NCI-H2227 (cell line): ENCODE measurements at regions not wholly inside any gene's neighbourhood (a gene's known extent, or its start where the extent isn't known, plus 50 kb on each side); places are given as distances from the start of the nearest gene placed in this dataset.

ENCODE experiments used
- DNase-seq: peaks from one replicate; lab custom pipeline; 2025; ENCODE audit not compliant: unreplicated experiment; lab: John Stamatoyannopoulos, UW

DNA sequence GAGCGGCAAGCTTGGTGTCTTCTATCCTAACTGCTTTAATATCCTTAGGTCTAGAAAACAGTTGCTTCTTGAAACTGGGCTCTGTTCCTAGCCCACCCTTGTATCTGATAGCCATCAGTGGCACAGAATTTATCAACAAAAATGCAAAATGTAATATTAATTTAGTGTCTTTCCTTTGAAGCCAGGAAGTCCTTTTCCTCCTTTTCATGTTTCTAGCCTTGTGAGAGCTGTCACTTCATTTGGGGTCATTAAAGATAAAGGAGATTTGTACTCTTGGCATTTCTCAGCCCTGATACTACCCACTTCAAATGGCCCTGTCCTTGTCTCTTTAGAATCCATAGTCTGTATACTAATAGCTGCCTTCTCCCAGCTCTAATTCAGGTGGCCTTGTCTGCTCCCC, 111.0 kb downstream of the GAS1 start:
- no peak for DNase-seq

DNA sequence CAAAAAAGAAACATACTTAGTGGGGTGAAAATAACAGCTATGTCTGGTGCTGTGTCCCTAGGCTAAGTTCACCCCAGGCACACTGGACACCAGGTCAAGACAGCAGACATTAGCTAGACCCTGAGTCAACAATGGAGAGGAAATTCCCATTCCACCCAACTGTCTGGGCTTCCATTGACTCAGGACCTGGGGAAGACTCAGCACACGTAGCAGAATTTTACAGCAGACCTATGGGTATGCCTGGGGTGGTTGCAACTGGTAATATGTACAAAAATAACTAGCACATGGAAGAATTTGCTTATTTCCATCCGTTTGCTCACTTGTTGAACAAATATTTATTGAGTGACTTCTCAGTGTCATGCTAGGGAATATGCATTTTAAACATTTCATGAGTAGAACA, 117.0 kb downstream of the GAS1 start:
- DNase-seq = no peak

DNA sequence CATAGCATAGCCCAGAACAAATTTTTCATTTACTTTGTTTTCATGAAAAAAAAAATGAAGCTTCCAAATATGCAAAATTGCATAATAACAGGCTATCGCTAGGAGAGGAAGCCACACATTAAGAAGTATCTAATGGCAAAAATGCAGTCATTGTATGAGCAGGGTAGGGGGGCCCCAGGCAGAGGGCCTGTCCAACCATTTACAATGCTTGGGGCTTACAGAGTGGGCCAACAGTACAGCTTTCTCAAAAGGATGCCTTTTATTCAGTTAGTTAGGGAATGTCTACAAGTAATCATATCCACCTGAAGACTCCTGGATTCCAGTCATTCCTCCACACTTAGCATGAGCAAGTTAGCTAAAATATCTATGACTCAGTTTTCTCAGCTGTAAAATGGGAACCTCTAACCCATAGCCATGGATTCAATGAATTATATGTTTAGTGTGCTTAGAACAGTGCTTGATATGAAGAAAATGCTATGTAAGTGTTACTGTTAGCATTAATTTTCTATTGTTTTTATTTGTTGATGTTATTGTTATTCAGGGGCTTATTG, 117.7 kb downstream of the GAS1 start:
- DNase-seq = no peak

DNA sequence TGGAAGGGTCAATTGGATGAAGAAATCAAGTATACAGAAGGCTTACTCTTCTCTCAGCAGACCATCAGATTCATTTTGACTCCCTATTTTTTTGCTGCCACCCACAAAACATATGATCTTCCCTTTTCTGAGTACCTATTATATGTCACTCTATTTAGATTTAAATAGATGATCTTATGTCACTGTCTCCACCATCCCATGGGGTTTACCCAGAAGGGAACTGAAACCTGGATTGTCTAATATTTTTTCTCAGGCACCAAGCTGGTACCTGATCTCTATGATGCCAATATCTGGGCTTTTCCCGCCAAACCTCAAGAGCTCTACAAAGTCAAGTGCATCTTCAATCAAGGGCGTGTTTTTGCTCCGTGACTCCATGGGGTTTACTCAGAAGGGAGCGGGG, 118.7 kb downstream of the GAS1 start:
- DNase-seq = no peak

DNA sequence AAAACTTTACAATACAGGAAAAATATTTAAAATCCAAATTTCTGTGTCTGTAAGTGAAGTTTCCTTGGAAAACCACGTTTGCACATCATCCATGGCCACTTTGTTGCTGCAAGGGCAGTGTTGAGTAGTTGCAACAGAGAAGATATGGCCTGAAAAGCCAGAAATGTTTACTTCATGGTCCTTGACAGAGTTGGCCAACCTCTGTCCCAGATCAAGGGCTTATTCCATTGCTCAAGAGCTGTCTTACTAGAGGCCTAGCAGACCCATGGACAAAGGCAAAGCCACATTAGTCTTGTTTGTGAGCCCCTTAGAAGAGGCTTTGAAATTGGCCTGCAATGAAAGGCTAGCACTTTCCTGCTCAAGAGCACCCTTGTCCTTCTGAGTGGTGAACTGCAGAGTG, 119.4 kb downstream of the GAS1 start:
- DNase-seq = no peak

DNA sequence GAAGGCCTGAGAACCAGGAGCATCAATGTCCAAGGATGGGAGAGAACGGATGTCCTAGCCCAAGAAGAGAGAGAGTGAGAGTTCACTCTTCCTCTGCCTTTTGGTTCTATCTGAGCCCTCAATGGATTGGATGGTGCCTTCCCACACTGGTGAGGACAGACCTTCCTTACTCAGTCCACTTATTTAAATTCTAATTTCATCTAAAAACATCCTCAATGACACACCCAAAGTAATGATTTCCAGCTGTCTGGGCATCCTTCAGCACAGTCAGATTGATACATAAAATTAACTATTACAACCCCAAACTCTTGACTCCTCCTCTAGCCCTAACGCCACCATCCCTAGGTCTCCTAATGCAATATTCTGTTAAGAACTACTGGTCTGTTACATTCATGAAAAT, 122.0 kb downstream of the GAS1 start:
- no peak for DNase-seq

DNA sequence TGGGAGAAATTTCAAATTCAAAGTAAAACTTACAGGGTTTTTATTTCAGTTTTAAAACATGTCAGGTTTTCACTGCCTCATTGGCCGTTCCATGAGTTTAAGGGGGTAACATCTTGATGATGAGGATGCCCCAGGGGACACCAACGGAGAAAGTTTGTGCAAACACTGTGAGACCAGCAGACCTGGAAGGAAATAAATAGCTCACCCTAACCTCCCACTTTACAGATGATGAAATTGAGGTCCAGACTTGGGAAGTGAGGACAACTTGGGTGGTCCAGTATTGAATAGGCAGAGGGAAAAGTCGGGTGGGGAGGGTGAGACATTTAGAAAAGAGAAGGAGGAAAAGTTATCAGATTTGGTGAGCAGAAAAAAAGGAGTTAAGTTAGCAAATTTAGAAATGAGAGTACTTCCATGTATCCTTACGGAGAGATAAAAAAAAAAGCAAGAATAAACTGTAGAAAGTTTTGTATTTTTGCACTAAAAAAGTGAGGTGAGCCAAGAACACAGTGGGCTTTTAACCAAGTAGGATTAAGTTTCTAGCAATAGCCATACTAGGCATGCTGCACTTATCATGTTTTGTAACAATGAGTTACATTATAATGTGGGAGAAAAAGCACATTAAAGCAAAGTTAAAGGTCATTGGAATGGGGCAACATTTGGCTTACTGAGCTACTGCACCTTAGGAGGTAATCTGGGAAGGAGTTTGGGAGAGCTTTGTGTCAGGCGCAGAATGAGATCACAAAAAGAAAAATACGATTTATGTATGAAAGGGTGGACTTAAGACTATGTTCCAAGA, 125.1 kb downstream of the GAS1 start:
- no peak for DNase-seq

DNA sequence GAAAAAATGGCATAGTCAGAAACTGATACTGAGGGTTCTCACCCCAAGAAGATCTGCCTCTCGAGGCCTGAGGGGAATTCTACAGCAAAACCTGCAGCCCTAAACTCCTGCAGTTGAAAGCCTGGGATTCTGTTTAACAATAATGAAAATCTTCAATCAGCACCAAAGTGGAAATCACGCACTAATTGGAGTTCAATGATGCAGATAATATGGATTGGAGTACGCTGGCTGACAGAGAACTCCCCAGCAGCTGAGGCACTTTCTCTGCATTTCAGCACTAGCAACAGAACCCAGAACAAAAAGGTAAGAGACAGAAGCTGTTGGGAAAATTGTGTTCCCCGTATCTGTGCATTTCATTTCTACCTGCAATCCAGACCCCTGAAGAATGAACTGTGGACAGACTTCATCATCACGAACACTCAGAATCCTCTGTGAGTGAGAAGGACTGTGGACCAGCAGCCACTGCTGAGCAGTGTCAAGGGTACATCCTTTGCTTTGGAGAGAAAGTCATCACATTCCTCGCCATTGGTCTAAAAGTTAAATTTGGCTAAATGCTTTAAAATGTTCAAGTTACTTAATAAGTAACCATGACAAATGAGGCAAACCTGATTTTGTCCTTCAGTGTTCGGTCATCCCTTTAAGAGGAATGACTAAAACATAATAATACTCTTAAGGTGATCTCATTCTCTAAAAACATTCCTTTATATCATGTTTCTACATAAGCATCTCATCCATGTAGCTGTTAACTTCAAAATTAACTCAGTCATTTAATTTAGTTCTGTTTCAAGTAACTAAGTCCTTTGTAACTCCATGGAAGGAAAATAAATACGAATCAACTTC, 126.1 kb downstream of the GAS1 start:
- no peak for DNase-seq

DNA sequence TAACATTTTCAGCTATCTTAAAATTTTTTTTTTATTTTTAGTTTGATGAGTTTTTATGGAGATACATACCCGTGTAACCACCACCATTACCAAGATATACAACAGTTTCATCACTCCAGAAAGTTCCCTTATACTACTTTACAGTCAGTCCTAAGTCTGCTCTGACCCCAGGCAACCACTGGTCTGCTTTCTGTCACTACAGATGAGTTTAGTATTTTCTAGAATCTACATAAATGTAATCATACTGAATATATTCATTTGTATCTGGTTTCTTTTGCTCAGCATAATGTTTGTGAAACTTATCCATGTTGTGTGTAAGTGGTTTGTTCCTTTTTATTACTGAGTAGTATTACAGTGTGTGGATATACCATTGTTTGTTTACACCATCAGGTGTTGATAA, 127.8 kb downstream of the GAS1 start:
- DNase-seq = no peak

DNA sequence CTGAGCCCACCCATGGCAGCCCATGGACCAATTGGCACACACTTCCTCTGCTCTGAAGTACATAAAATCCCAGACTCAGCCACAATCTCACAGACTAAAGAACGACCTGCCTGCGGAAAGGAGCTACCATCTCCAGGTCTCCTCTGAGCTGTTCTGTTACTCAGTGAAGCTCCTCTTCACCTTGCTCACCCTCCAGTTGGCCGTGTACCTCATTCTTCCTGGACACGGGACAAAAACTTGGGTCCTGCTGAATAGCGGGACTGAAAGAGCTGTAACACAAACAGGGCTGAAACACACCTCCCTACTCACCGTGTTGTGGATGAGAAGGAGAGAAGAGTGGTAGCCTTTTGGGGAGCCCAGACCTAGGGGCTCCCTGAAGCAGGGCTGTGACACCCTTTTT, 128.7 kb downstream of the GAS1 start:
- no peak for DNase-seq

DNA sequence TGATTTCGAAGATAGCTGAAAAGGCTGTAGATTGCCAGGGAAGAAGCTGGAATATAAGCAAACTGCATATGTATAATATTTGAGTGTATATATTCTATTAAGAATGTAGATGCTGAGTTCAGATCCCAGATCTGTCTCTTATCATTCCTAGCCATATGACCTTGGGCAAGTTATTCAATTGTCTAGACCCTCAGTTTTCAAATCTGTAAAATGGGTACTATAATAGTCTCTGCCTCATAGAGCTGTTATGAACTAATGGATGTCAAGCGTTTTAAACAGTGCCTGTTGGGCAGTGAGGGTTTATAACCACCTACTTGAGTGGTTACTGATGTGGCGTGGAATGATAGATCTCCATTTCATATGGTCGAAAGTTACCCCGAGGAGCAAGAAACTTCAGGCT, 130.4 kb downstream of the GAS1 start:
- DNase-seq = no peak

DNA sequence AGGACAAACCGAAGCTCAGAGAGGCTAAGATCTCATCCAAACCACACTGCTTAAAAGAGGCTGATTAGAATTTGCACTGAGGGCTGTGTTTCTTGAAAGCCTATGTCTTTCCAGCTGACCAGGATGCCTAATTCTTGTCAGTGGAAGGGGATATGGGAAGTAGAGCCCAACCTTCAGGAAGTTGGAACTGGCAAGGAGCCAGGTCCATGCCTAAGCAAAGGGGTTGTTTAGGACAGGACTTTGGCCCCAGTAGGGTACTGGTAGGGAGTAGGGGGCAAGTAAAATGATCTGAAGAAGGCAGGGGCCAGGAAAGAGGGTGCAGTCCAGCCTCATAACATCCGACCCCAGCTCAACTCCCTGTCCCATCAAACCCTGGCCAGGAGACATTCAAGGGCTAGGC, 130.9 kb downstream of the GAS1 start:
- no peak for DNase-seq

DNA sequence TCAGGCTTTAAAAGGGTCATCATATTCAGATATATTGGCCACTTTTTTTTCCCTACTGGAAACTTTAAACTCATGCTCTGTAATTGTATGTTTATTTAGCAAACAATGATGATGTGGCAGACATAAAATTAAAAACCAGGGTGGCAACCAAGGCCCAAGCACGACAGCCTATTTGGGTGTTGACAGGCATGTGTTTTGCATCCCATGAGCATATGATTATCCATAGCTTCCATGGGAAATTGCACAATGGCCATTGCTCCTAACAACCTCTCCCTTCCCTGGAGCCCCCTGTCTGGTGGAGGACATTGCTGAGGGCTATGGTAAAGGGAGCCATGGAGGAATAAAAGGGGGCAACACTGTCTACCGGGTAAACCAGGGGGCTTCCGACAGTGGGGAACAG, 134.7 kb downstream of the GAS1 start:
- DNase-seq = no peak

DNA sequence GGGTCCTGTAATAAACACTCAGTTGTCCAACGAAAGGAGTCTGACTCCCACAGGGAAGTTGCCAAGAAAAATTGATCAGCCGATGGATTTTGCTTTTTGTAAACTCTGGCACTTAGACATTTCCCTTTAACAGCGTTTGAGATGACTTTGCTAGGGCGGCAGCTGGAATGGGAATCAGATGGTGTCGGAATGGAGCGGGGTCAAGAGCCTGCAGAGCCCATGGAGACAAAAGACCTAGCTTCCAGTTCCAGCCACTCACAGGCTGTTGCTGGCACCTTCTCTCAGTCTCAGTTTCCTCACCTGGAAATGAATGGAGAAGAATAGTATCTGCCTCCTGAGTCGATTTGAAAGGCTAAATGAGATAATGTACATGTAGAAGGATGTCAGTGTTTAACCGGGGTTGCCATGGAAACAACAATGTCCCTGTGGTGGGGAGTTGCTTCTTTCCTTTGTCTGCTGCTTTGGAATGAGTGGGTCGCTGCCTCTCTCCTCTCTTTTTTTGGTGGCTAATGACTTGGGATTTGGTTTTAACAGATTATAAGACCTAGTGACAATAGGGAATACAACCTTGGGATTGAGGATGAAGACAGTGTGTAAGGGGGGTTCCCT, 137.4 kb downstream of the GAS1 start:
- DNase-seq = no peak

DNA sequence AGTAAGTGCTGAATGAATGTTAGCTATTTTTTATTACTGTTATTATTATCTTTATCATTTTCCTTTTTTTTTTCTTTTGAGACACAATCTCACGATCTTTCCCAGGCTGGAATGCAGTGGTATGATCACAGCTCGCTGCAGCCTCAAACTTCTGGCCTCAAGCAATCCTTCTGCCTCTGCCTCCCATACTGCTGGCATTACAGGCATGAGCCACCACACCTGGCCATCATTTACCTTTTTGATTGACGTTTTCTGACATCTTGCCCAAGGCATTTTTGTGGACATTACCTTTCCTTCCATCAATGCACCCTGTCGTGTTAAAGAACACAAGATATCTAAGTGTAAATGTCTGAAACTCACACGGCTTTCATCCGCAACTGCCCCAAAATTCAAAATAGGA, 138.2 kb downstream of the GAS1 start:
- no peak for DNase-seq

DNA sequence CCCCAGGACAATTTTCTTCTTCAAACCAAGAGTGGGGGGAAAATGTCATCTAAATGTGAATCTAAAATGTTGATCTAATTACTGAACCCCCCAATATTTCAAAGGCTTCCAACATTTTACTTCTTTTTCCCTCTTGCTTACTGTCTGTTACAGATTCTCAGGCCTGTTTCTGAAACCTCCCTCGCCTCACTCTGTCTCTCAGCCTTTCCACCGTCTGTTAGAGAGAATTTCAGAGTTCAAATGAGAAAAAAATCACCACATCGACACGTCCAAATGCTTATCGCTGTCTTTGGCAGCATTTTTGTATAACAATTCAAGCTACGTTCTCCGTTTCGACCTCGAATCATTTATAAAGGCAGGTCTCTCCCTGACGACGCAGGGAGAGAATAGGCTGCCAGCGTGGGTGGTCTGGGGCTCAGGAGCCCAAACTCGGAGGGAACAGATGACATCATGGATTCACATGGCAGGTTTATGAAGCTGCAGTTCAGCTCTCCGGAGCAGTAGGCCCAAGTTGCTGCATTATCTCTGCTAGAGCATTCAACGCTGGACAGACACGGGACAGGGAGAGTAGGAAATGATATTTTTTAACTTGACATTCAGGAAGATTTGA, 139.8 kb downstream of the GAS1 start:
- no peak for DNase-seq

DNA sequence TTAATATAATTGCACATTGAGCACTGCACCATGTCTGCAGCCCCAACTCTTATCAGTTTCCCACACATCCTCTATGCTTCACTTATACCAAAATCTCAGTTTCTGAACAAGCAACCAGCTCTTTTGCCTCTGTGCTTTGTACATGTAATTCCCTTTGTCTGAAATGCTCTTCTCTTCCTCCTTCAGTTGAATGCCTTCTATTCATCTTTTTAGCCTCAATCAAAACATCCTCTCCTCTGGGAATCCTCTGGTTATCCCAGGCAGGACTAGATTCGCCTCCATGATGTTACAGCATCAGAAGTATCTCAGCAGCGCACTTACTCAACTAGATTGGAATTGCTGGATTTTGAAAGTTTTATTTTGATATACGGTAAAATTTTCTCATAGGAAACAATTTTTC, 143.3 kb downstream of the GAS1 start:
- DNase-seq = no peak

DNA sequence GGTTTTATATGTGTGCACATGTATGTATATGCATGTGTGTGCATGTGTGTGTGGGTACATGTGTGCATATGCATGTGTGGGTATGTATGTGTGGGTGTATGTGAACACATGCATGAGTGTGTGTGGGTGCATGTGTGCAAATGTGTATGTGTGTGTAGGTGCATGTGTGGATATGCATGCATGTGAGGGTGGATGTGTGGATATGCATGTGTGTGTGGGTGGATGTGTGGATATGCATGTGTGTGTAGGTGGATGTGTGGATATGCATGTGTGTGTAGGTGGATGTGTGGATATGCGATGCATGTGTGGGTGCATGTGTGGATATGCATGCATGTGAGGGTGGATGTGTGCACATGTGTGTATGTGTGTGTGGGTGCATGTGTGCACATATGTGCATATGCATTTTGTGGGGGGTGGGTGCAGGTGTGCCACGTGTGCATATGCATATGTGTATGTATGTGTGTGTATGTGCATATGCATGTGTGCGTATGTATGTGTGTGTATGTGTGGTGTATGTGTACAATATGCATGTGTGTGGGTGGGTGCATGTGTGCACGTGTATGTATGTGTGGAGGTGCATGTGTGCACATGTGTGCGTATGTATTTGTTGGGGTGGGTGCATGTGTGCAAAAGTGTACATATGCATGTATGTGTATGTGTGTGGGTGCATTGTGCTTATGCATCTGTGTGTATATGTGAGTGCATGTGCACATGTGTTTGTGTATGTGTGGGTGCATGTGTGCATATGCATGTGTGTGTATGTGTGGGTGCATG, 144.2 kb downstream of the GAS1 start:
- DNase-seq = no peak

DNA sequence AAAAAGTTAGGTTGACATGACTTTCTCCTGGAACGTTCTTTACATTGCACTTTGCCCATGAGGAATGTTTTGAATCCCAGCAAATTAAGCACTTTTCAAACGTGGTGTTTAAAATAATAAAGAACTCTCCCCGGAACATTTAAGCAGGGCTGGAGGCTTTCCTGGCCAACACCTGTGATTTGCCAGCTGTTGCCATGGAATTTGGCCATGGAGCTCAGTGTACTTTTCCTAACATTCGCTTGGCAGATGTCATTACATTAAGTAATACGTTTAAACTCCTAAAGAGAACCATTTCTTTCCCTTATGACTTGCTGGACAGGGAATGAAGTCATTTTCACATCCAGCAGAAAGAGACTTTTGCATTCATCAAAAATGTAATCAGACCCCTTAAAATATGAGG, 146.1 kb downstream of the GAS1 start:
- no peak for DNase-seq

DNA sequence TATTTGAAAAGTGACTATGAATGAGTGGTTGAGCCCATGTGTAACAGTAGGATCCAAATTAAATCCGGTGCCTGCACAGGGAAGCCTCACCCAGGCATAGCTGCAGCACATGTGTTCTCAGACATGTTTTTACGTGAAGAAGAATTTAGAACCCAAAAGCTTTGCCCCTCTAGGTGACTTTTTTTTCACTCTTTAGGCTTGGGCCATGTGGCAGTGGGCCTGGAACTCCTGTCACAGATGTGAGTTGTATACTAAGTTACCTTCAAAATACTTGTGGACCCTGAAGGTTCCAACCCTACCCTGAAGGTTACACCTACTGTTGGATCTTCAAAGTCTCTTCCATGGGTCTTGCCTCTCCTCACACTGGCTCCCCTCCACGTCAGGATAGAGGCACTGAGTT, 146.6 kb downstream of the GAS1 start:
- no peak for DNase-seq

DNA sequence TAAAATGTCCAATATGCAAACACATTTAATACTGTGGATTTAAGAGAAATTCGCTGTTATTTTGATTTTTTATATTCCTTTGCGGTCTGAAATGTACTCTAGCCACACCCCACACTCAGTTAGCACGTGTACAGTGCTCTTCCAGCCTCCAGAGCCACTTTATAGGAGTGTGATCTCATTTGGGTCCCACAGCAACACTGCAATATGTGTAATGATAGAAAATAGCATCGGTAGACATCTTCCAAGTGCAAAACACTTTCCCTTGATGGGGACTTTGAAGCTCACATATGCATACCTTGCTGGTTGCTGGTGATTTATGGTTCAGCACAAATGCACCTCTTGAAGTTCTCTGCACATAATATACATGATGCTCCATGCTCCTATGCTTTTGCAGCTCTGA, 148.3 kb downstream of the GAS1 start:
- no peak for DNase-seq
